ENCODE measurements at regions not wholly inside any gene's neighbourhood (a gene's known extent, or its start where the extent isn't known, plus 50 kb on each side); places are given as distances from the start of the nearest gene placed in this dataset.

GRCh38 chr6:12393100-12393499 lies 102.9 kb downstream of the EDN1 start:
- H3K4me3 ChIP-seq (ENCODE audit: low read length), result no peak overlapping the region
- TF ChIP-seq CTCF (IDR thresholded peaks at IDR 0.05; ENCODE audit: insufficient read depth, low read depth, low read length, missing control alignments), result no peak
- peak; percentile 13 for DNase-seq (ENCODE audit: low read depth)

- H3K4me3 ChIP-seq (ENCODE audit: low read length), result no peak overlapping the region
- DNase-seq (ENCODE audit: low read depth), result no peak
- TF ChIP-seq CTCF (IDR thresholded peaks at IDR 0.05; ENCODE audit: insufficient read depth, low read depth, low read length, missing control alignments), result no peak
Observed at GRCh38 chr6:12394170-12394569, 104.0 kb downstream of the EDN1 start.

- peak; percentile 17 for DNase-seq (ENCODE audit: low read depth)
- TF ChIP-seq CTCF (IDR thresholded peaks at IDR 0.05; ENCODE audit: insufficient read depth, low read depth, low read length, missing control alignments), result peak; percentile 45
Observed at GRCh38 chr6:12395898-12396297, 105.7 kb downstream of the EDN1 start.

GRCh38 chr6:12401200-12401599 lies 111.0 kb downstream of the EDN1 start:
- no peak for TF ChIP-seq CTCF (IDR thresholded peaks at IDR 0.05; ENCODE audit: insufficient read depth, low read depth, low read length, missing control alignments)
- no peak overlapping the region for H3K4me3 ChIP-seq (ENCODE audit: low read length)
- no peak for DNase-seq (ENCODE audit: low read depth)

More at GRCh38 chr6:12395898-12396297, 105.7 kb downstream of the EDN1 start:
- H3K4me3 ChIP-seq (ENCODE audit: low read length), result no peak overlapping the region

- TF ChIP-seq CTCF (IDR thresholded peaks at IDR 0.05; ENCODE audit: insufficient read depth, low read depth, low read length, missing control alignments), result no peak
- peak; percentile 79 for DNase-seq (ENCODE audit: low read depth)
- no peak overlapping the region for H3K4me3 ChIP-seq (ENCODE audit: low read length)
Observed at GRCh38 chr6:12403201-12403826, 113.2 kb downstream of the EDN1 start.

- DNase-seq (ENCODE audit: low read depth), result no peak
- H3K4me3 ChIP-seq (ENCODE audit: low read length), result no peak overlapping the region
- no peak for TF ChIP-seq CTCF (IDR thresholded peaks at IDR 0.05; ENCODE audit: insufficient read depth, low read depth, low read length, missing control alignments)
Observed at GRCh38 chr6:12403947-12404647, 113.9 kb downstream of the EDN1 start.

GRCh38 chr6:12404651-12405050 lies 114.5 kb downstream of the EDN1 start:
- TF ChIP-seq CTCF (IDR thresholded peaks at IDR 0.05; ENCODE audit: insufficient read depth, low read depth, low read length, missing control alignments), result no peak
- no peak overlapping the region for H3K4me3 ChIP-seq (ENCODE audit: low read length)
- DNase-seq (ENCODE audit: low read depth), result no peak
